K562 (cell line): ENCODE measurements at regions not wholly inside any gene's neighbourhood (a gene's known extent, or its start where the extent isn't known, plus 50 kb on each side); places are given as distances from the start of the nearest gene placed in this dataset.

Experiments
- ATAC-seq: fragments of 200-7000 bp; cut with Tn5 transposase; 3 replicates; pipeline ENCODE4 v1.9.1; 2020; ENCODE audit warnings: moderate library complexity
- BruUV-seq: library from RNA; stranded (reverse); fragments of 400-500 nt; replicated peaks from 2 replicates; lab custom pipeline; 2021; lab: Mats Ljungman, UMichigan
- CTCF ChIA-PET: fragments of 300-600 bp; formaldehyde crosslinking; extraction: SDS; loops from one replicate; lab custom pipeline; 2021; ENCODE audit warnings: low intra/inter-chr PET ratio; lab: Yijun Ruan, JAX
- POLR2A ChIA-PET: fragments of 300-600, 350-650 bp; sonication (Branson Sonifier 250); formaldehyde crosslinking; extraction: SDS; loops from one replicate; lab custom pipeline; 2021; ENCODE audit warnings: antibody characterized with exemption, inconsistent platforms; lab: Yijun Ruan, JAX
- DNase-seq, 4 experiments: peaks; one replicate each; pipeline versions ENCODE4 v3.0.0 to v3.0.0-alpha.2; 2011 to 2018; ENCODE audit warnings: low spot score in 3 of 4, mixed read lengths in 3 of 4; ENCODE audit errors: extremely low read depth in 1 of 4
- FAIRE-seq: peaks from 2 replicates; lab custom pipeline; 2011; peaks lifted over from hg19 to GRCh38; lab: Jason Lieb, UNC
- H2AFZ ChIP-seq: 2 replicates; pipeline ENCODE4 v1.6.0; 2011; ENCODE audit warnings: low read depth, low read length, control low read depth, inconsistent platforms
- H3K27ac ChIP-seq: fragments of 200-600 bp; 3 replicates; pipeline ENCODE4 v1.8.0; 2011; ENCODE audit warnings: low read depth, mild to moderate bottlenecking, control low read depth, inconsistent platforms, low read length, moderate library complexity, mixed read lengths; ENCODE audit errors: extremely low read depth
- H3K27me3 ChIP-seq, 2 experiments: fragments of 300-600 bp in 1 of 2; 2 replicates in 1 of 2; 3 replicates in 1 of 2; pipeline versions ENCODE4 v1.6.0 to v1.8.0; 2011; ENCODE audit warnings: inconsistent platforms in 2 of 2, low read length in 2 of 2, mild to moderate bottlenecking in 1 of 2, mixed read lengths in 1 of 2, moderate library complexity in 1 of 2; ENCODE audit not compliant: control insufficient read depth in 2 of 2, insufficient read depth in 2 of 2
- H3K36me3 ChIP-seq: fragments of 300-600 bp; 3 replicates; pipeline ENCODE4 v1.8.0; 2011; ENCODE audit warnings: mild to moderate bottlenecking, low read length, inconsistent platforms; ENCODE audit not compliant: control insufficient read depth, insufficient read depth
- H3K4me1 ChIP-seq, 2 experiments: fragments of 200-600 bp in 1 of 2; replicated peaks in 1 of 2; 2 replicates in 1 of 2; 3 replicates in 1 of 2; pipeline versions ENCODE4 v1.5.1 to v1.8.0; 2011; ENCODE audit warnings: inconsistent platforms in 2 of 2, low read length in 2 of 2, mild to moderate bottlenecking in 1 of 2, mixed read lengths in 1 of 2, moderate library complexity in 1 of 2; ENCODE audit not compliant: control insufficient read depth in 2 of 2, insufficient read depth in 2 of 2
- H3K4me2 ChIP-seq: 2 replicates; pipeline ENCODE4 v1.6.1; 2011; ENCODE audit warnings: low read length, control low read depth, inconsistent platforms, mixed read lengths; ENCODE audit not compliant: insufficient read depth
- H3K4me3 ChIP-seq: fragments of 200-600 bp; sonication (generic), shearing (Covaris generic); 2 replicates; pipeline ENCODE4 v1.5.1; 2016; ENCODE audit warnings: control low read depth, inconsistent platforms
- H3K79me2 ChIP-seq: fragments of 200-600 bp; 3 replicates; pipeline ENCODE4 v1.8.0; 2011; ENCODE audit warnings: low read length, inconsistent platforms; ENCODE audit not compliant: control insufficient read depth, insufficient read depth
- H3K9ac ChIP-seq, 2 experiments: 2 replicates each; pipeline versions ENCODE4 v1.6.0 to v1.6.1; 2011; ENCODE audit warnings: low read depth in 2 of 2, low read length in 2 of 2, control low read depth in 1 of 2, inconsistent platforms in 1 of 2, mild to moderate bottlenecking in 1 of 2, mixed read lengths in 1 of 2; ENCODE audit not compliant: insufficient read depth in 1 of 2
- H3K9me1 ChIP-seq: one replicate; pipeline ENCODE4 v1.6.0; 2011; ENCODE audit warnings: inconsistent platforms, mild to moderate bottlenecking, low read length, moderate library complexity; ENCODE audit not compliant: control insufficient read depth, insufficient read depth
- H3K9me3 ChIP-seq: replicated peaks from 2 replicates; pipeline ENCODE4 v1.5.1; 2011; ENCODE audit warnings: low read depth, low read length, inconsistent platforms; ENCODE audit not compliant: control insufficient read depth, insufficient read depth
- H4K20me1 ChIP-seq: replicated peaks from 2 replicates; pipeline ENCODE4 v1.6.1; 2011; ENCODE audit warnings: low read length, inconsistent platforms, mixed read lengths; ENCODE audit not compliant: control insufficient read depth, insufficient read depth
- CEBPG ChIP-seq, 3 experiments: fragments of 200-800 bp in 1 of 3; sonication (Bioruptor generic) in 1 of 3; sonication (generic) in 1 of 3; formaldehyde crosslinking in 1 of 3; IDR thresholded peaks in 2 of 3; conservative IDR thresholded peaks in 1 of 3; 2 replicates each; pipeline versions ENCODE4 v1.6.1 to v1.8.0; 2016 to 2022; ENCODE audit warnings: missing compliant biosample characterization in 2 of 3, missing genetic modification characterization in 2 of 3, mild to moderate bottlenecking in 1 of 3, missing genetic modification reagents in 1 of 3
- KAT8 ChIP-seq: fragments of 450-650 bp; IDR thresholded peaks from 2 replicates; pipeline ENCODE4 v1.6.1; 2016; ENCODE audit warnings: low read depth, mild to moderate bottlenecking
- PHB ChIP-seq: fragments of 250-450 bp; sonication (Bioruptor Pico); IDR thresholded peaks from 2 replicates; pipeline ENCODE4 v1.5.0; 2021
- SMARCC2 ChIP-seq: fragments of 450-650 bp; IDR thresholded peaks from 2 replicates; pipeline ENCODE4 v1.6.1; 2017; ENCODE audit warnings: antibody characterized with exemption, moderate library complexity, mild to moderate bottlenecking, low read depth
- ZNF212 ChIP-seq: fragments of 450-650 bp; formaldehyde crosslinking; IDR thresholded peaks from 2 replicates; pipeline ENCODE4 v1.4.0; 2020; ENCODE audit warnings: mild to moderate bottlenecking
- WGBS: fragments of 100-300 bp; shearing (Covaris generic); methylation state at CpG from one replicate; pipeline ENCODE4 v1.1.6; 2016; ENCODE audit warnings: low coverage, mixed read lengths; ENCODE audit not compliant: insufficient coverage; ENCODE audit errors: missing lambda C conversion rate; 5-methylcytosine and 5-hydroxymethylcytosine counted together
- in situ Hi-C: fragments of 300-500 bp; cut with MboI; formaldehyde crosslinking; loops from 4 replicates; pipeline ENCODE4 v1.15.0; 2018; ENCODE audit warnings: inconsistent platforms, mixed read lengths
- intact Hi-C: fragments of 100-400 bp; cut with micrococcal nuclease; formaldehyde crosslinking; loops from 2 replicates; pipeline ENCODE4 v1.14.2; 2022

DNA sequence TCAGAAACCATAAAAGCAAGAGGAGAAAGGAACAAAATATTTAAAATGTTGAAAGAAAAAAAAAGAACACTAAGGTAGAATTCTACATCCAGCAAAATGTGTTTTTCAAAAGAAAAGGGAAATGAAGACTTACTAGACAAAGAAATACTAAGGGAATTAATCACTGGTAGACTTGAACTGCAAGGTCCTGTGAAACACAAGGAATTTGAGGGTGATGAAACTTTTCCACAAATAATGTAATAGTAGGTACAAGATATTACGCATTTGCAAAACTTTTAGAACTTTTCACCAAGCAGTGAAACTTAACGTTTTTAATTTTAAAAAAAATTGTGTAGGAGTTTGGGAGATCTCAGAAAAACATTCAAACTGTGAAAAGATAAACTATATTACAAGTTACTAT lies 180.3 kb upstream of the MAGEB16 start:
- intact Hi-C loops (no loop called here), in situ Hi-C loops (no loop called here)
- Histone ChIP-seq H3K9me1 (no peaks in the 10 kb centered on the region), H3K27ac (no peak overlapping the region), H2AFZ (no peak overlapping the region), H3K4me1 (no peaks in the 10 kb centered on the region), H3K27me3 (no peaks in the 10 kb centered on the region), H3K79me2 (no peaks in the 10 kb centered on the region), H3K36me3 (no peaks in the 10 kb centered on the region), H3K9ac (no peak overlapping the region), H3K9me3 (no peaks in the 10 kb centered on the region), H3K4me2 (no peak overlapping the region), H3K4me3 (no peak overlapping the region), H4K20me1 (no peaks in the 10 kb centered on the region)
- DNase-seq (no peak), FAIRE-seq (no peak), ATAC-seq (no peak)
- ChIA-PET CTCF (no interaction called here), POLR2A (no interaction called here)
- TF ChIP-seq KAT8, result no peak
- TF ChIP-seq CEBPG (CRISPR knock-in tag; IDR thresholded peaks at IDR 0.05), result no peak
- peak in 1 of 2 experiments; percentile 58; a peak in 1 of 4 replicates for TF ChIP-seq CEBPG (tag; conservative IDR thresholded peaks at IDR 0.05 in 1 of 2, IDR thresholded peaks at IDR 0.05 in 1 of 2)
- 6% methylated on average over 2 of the region's 2 CpGs for WGBS
- no TSS peak for BruUV-seq

- Histone ChIP-seq H3K27me3 (no peaks in the 10 kb centered on the region), H3K79me2 (no peaks in the 10 kb centered on the region), H3K4me1 (no peaks in the 10 kb centered on the region), H2AFZ (no peak overlapping the region), H3K27ac (no peak overlapping the region), H3K36me3 (no peaks in the 10 kb centered on the region), H4K20me1 (no peaks in the 10 kb centered on the region), H3K4me2 (no peak overlapping the region), H3K9ac (no peak overlapping the region), H3K4me3 (no peak overlapping the region), H3K9me3 (no peaks in the 10 kb centered on the region), H3K9me1 (no peaks in the 10 kb centered on the region)
- 0% methylated on average over 2 of the region's 2 CpGs for WGBS
- ChIA-PET CTCF (no interaction called here), POLR2A (no interaction called here)
- no peak for DNase-seq
- FAIRE-seq, result no peak
- intact Hi-C loops, result no loop called here
- BruUV-seq, result no TSS peak
- no peak for ATAC-seq
- in situ Hi-C loops, result no loop called here
- no peak for TF ChIP-seq SMARCC2
- no peak for TF ChIP-seq PHB (CRISPR knock-in tag)
- TF ChIP-seq ZNF212 (CRISPR knock-in tag), result no peak
- TF ChIP-seq, all 486 proteins: peak for 0
Measured at GRCh38 chrX:35622040-35622439, 176.1 kb upstream of the MAGEB16 start.
